Neural progenitor cell (in vitro differentiated cells): ENCODE measurements at regions not wholly inside any gene's neighbourhood (a gene's known extent, or its start where the extent isn't known, plus 50 kb on each side); places are given as distances from the start of the nearest gene placed in this dataset.

Experiments used
- EZH2 ChIP-seq: fragments of 200-600 bp; sonication (generic); IDR thresholded peaks from 2 replicates; pipeline ENCODE4 v1.6.1; 2017; ENCODE audit warnings: antibody characterized with exemption, mild to moderate bottlenecking, moderate library complexity
- EZH2phosphoT487 ChIP-seq: fragments of 200-600 bp; sonication (generic); IDR thresholded peaks from 2 replicates; pipeline ENCODE4 v1.6.1; 2017; ENCODE audit warnings: antibody characterized with exemption
- TF ChIP-seq, protein P1 (sequence below): fragments of 200-600 bp; sonication (generic); IDR thresholded peaks from 2 replicates; pipeline ENCODE4 v1.5.1; 2017; ENCODE audit warnings: antibody characterized with exemption, mild to moderate bottlenecking

DNA sequence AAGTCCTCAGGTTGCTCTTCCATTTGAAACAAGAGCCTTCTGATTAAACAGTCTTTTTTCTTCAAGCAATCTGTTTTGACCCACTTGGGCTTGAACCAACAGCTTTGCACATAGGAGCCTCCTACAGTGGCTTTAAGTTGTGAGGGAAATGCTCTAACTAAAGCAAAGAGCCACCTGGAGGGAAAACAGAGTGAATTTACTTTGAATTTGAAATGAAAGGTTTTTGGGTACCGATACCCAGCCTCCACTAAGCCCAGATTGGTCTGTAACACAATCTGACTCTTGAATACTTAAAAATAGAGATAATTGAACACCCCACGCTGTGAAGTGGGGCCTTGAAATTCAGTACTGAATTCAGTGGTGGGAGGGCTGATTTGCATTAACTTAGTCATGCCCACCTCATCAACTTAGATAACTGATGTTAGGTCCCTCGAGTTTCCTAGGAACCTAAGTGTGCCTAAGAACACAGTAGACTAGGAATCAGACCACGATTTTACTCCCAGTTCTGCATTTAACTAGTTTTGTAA, 56.3 kb upstream of the ACVR1C start:
- TF ChIP-seq EZH2 (no peak), EZH2phosphoT487 (no peak)
- TF ChIP-seq, protein P1, sequence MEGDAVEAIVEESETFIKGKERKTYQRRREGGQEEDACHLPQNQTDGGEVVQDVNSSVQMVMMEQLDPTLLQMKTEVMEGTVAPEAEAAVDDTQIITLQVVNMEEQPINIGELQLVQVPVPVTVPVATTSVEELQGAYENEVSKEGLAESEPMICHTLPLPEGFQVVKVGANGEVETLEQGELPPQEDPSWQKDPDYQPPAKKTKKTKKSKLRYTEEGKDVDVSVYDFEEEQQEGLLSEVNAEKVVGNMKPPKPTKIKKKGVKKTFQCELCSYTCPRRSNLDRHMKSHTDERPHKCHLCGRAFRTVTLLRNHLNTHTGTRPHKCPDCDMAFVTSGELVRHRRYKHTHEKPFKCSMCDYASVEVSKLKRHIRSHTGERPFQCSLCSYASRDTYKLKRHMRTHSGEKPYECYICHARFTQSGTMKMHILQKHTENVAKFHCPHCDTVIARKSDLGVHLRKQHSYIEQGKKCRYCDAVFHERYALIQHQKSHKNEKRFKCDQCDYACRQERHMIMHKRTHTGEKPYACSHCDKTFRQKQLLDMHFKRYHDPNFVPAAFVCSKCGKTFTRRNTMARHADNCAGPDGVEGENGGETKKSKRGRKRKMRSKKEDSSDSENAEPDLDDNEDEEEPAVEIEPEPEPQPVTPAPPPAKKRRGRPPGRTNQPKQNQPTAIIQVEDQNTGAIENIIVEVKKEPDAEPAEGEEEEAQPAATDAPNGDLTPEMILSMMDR, result no peak
